Activated CD4-positive, alpha-beta T cell treated with anti-CD3 and anti-CD28 coated beads, Interleukin-2, Interleukin-6, amounts not matched to agents 100 ng/mL and 50 ng/mL, durations not matched to agents 16 hours and 8 hours (primary cell): ENCODE measurements at regions not wholly inside any gene's neighbourhood (a gene's known extent, or its start where the extent isn't known, plus 50 kb on each side); places are given as distances from the start of the nearest gene placed in this dataset.

ENCODE experiments used
- DNase-seq: peaks from one replicate; pipeline ENCODE4 v3.0.0-alpha.2; 2020

- no peak for DNase-seq
Observed at GRCh38 chr15:70293138-70293537, 195.4 kb upstream of the TLE3 start.

- DNase-seq, result no peak
Observed at GRCh38 chr15:70292076-70292760, 194.5 kb upstream of the TLE3 start.

- DNase-seq, result no peak
Observed at GRCh38 chr15:70291305-70292075, 193.8 kb upstream of the TLE3 start.

- DNase-seq, result no peak
Observed at GRCh38 chr15:70290708-70291107, 193.0 kb upstream of the TLE3 start.

- no peak for DNase-seq
Observed at GRCh38 chr15:70289191-70289955, 191.7 kb upstream of the TLE3 start.

GRCh38 chr15:70286113-70286806, 188.5 kb upstream of the TLE3 start:
- DNase-seq, result no peak

- DNase-seq, result no peak
Observed at GRCh38 chr15:70284438-70285214, 186.9 kb upstream of the TLE3 start.

GRCh38 chr15:70283511-70283910, 185.8 kb upstream of the TLE3 start:
- DNase-seq, result no peak

GRCh38 chr15:70281811-70282307, 184.1 kb upstream of the TLE3 start:
- DNase-seq, result peak; percentile 51

GRCh38 chr15:70281261-70281810, 183.6 kb upstream of the TLE3 start:
- DNase-seq, result no peak

- DNase-seq, result no peak
Observed at GRCh38 chr15:70280781-70281180, 183.1 kb upstream of the TLE3 start.

- DNase-seq, result no peak
Observed at GRCh38 chr15:70279096-70279495, 181.4 kb upstream of the TLE3 start.

- DNase-seq, result no peak
Observed at GRCh38 chr15:70278644-70279043, 180.9 kb upstream of the TLE3 start.

- no peak for DNase-seq
Observed at GRCh38 chr15:70277556-70277955, 179.8 kb upstream of the TLE3 start.

GRCh38 chr15:70276401-70276800, 178.7 kb upstream of the TLE3 start:
- DNase-seq, result no peak

GRCh38 chr15:70275461-70276138, 177.9 kb upstream of the TLE3 start:
- DNase-seq, result no peak

- DNase-seq, result no peak
Observed at GRCh38 chr15:70274908-70275307, 177.2 kb upstream of the TLE3 start.

GRCh38 chr15:70274255-70274880, 176.7 kb upstream of the TLE3 start:
- DNase-seq, result no peak

- DNase-seq, result no peak
Observed at GRCh38 chr15:70273808-70274207, 176.1 kb upstream of the TLE3 start.

- DNase-seq, result no peak
Observed at GRCh38 chr15:70272565-70273355, 175.0 kb upstream of the TLE3 start.
